CD14-positive monocyte (primary cell): ENCODE measurements at regions not wholly inside any gene's neighbourhood (a gene's known extent, or its start where the extent isn't known, plus 50 kb on each side); places are given as distances from the start of the nearest gene placed in this dataset.

ENCODE experiments used
- DNase-seq, 3 donors: peaks; one replicate each; pipeline ENCODE4 v3.0.0-alpha.2; 2011 to 2022
- H2AFZ ChIP-seq: 2 replicates; pipeline ENCODE4 v1.6.0; 2012; ENCODE audit warnings: mild to moderate bottlenecking, low read depth, low read length, inconsistent platforms; ENCODE audit not compliant: insufficient read depth, poor library complexity, severe bottlenecking
- H3K27ac ChIP-seq, 2 donors: 1 replicate in 1 of 2; 2 replicates in 1 of 2; pipeline ENCODE4 v1.5.1; 2012 to 2013; ENCODE audit warnings: low read length in 2 of 2, control low read depth in 1 of 2, inconsistent platforms in 1 of 2, low read depth in 1 of 2, mild to moderate bottlenecking in 1 of 2
- H3K27me3 ChIP-seq, 2 donors: one replicate each; pipeline versions ENCODE4 v1.6.0 to v1.6.1; 2011 to 2013; ENCODE audit warnings: low read length in 2 of 2; ENCODE audit not compliant: control insufficient read depth in 2 of 2, insufficient read depth in 2 of 2
- H3K36me3 ChIP-seq, 2 donors: replicated peaks in 1 of 2; 1 replicate in 1 of 2; 2 replicates in 1 of 2; pipeline versions ENCODE4 v1.5.1 to v1.6.1; 2012 to 2013; ENCODE audit warnings: low read length in 2 of 2, control low read depth in 1 of 2, inconsistent platforms in 1 of 2, mild to moderate bottlenecking in 1 of 2; ENCODE audit not compliant: insufficient read depth in 2 of 2, control insufficient read depth in 1 of 2
- H3K4me1 ChIP-seq, 2 donors: 1 replicate in 1 of 2; 2 replicates in 1 of 2; pipeline versions ENCODE4 v1.5.1 to v1.6.1; 2012 to 2013; ENCODE audit warnings: low read length in 2 of 2, control low read depth in 1 of 2, inconsistent platforms in 1 of 2, mild to moderate bottlenecking in 1 of 2, moderate library complexity in 1 of 2; ENCODE audit not compliant: insufficient read depth in 2 of 2, control insufficient read depth in 1 of 2
- H3K4me2 ChIP-seq: replicated peaks from 2 replicates; pipeline ENCODE3; 2012; ENCODE audit warnings: low read length, moderate library complexity, mild to moderate bottlenecking; ENCODE audit not compliant: poor library complexity, severe bottlenecking; ENCODE audit errors: extremely low read depth
- H3K4me3 ChIP-seq, 3 experiments: fragments of 200-600 bp in 1 of 3; sonication (generic) in 1 of 3; replicated peaks in 1 of 3; 1 replicate in 2 of 3; 2 replicates in 1 of 3; pipeline ENCODE4 v1.5.1; 2011 to 2013; ENCODE audit warnings: low read length in 3 of 3, mild to moderate bottlenecking in 3 of 3, control low read depth in 2 of 3, low read depth in 2 of 3, inconsistent platforms in 1 of 3, moderate library complexity in 1 of 3
- H3K79me2 ChIP-seq: 2 replicates; pipeline ENCODE4 v1.6.0; 2012; ENCODE audit warnings: mild to moderate bottlenecking, control low read depth, inconsistent platforms, low read length, moderate library complexity; ENCODE audit not compliant: insufficient read depth
- H3K9ac ChIP-seq: 2 replicates; pipeline ENCODE4 v1.6.0; 2017; ENCODE audit warnings: low read length, mild to moderate bottlenecking; ENCODE audit not compliant: insufficient read depth, poor library complexity, severe bottlenecking
- H3K9me3 ChIP-seq, 2 donors: replicated peaks in 1 of 2; 1 replicate in 1 of 2; 2 replicates in 1 of 2; pipeline versions ENCODE4 v1.5.1 to v1.6.1; 2012 to 2013; ENCODE audit warnings: low read length in 2 of 2, control low read depth in 1 of 2; ENCODE audit not compliant: control insufficient read depth in 1 of 2, insufficient read depth in 1 of 2
- H4K20me1 ChIP-seq: 2 replicates; pipeline ENCODE4 v1.6.0; 2012; ENCODE audit warnings: mild to moderate bottlenecking, low read length, control low read depth, moderate library complexity; ENCODE audit not compliant: insufficient read depth
- H3K27ac Mint-ChIP-seq, 7 donors: one replicate each; pipeline ENCODE4 v1.8.0; 2020; ENCODE audit warnings: mild to moderate bottlenecking in 7 of 7, mixed read lengths in 7 of 7, moderate library complexity in 6 of 7, inconsistent platforms in 2 of 7
- H3K27me3 Mint-ChIP-seq, 3 donors: one replicate each; pipeline ENCODE4 v1.8.0; 2021 to 2022; ENCODE audit warnings: low read depth in 3 of 3, mild to moderate bottlenecking in 3 of 3, mixed read lengths in 3 of 3, moderate library complexity in 3 of 3, inconsistent platforms in 1 of 3
- H3K36me3 Mint-ChIP-seq, 2 donors: one replicate each; pipeline ENCODE4 v1.8.0; 2020; ENCODE audit warnings: mixed read lengths in 2 of 2, inconsistent platforms in 1 of 2, mild to moderate bottlenecking in 1 of 2
- H3K4me1 Mint-ChIP-seq: one replicate; pipeline ENCODE4 v1.8.0; 2020; ENCODE audit warnings: mild to moderate bottlenecking, mixed read lengths
- H3K4me3 Mint-ChIP-seq, 2 donors: one replicate each; pipeline ENCODE4 v1.8.0; 2020; ENCODE audit warnings: mild to moderate bottlenecking in 2 of 2, mixed read lengths in 2 of 2, moderate library complexity in 1 of 2
- H3K9me3 Mint-ChIP-seq, 7 donors: one replicate each; pipeline ENCODE4 v1.8.0; 2020 to 2022; ENCODE audit warnings: mixed read lengths in 7 of 7, mild to moderate bottlenecking in 6 of 7, moderate library complexity in 6 of 7, inconsistent platforms in 2 of 7
- WGBS: methylation state at CpG from one replicate; pipeline ENCODE4 v1.1.5; 2013; ENCODE audit warnings: missing lambda C conversion rate; ENCODE audit not compliant: insufficient coverage; 5-methylcytosine and 5-hydroxymethylcytosine counted together
- intact Hi-C, 2 donors: fragments of 100-400 bp; cut with micrococcal nuclease; formaldehyde crosslinking; loops; one replicate each; pipeline versions ENCODE4 v1.15.0 to v1.15.1; 2023
- TF ChIP-seq, protein P1 (sequence below): fragments of 200-600 bp; IDR thresholded peaks from one replicate; pipeline ENCODE4 v1.8.0; 2022; ENCODE audit warnings: antibody characterized with exemption, mild to moderate bottlenecking

DNA sequence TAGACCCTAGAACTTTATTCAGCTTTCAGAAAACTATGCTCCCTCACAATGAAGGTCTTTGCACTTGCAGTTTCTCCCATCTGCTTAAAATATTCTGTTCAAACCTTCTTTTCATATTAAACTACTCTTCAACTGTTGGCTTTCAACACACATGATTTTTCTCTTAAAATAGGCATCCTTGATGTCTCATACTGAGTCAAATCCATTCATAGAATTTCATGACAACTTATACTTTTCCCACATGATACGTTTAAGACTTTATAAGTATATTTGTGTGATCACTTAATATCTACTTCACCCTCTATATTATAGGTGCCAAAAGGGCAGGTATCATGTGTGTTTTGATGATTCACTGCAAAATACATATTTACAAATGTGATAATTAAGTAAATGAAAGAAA is 412.5 kb downstream of the MMUT start:
- Histone ChIP-seq H3K4me2 (no peak overlapping the region), H3K27ac (no peak overlapping the region), H3K36me3 (no peaks in the 10 kb centered on the region), H3K9me3 (peaks cover 3 to 6% of the 10 kb centered on the region in 2 donors), H3K27me3 (no peaks in the 10 kb centered on the region), H2AFZ (no peak overlapping the region), H3K79me2 (no peaks in the 10 kb centered on the region), H3K4me3 (no peak overlapping the region), H3K4me1 (no peaks in the 10 kb centered on the region), H3K9ac (no peak overlapping the region), H4K20me1 (no peaks in the 10 kb centered on the region)
- WGBS = no CpG with 5 or more reads among the region's 1 CpG
- no peak for DNase-seq
- H3K27ac Mint-ChIP-seq = no peak overlapping the region
- H3K36me3 Mint-ChIP-seq = no peaks in the 10 kb centered on the region
- H3K27me3 Mint-ChIP-seq = no peaks in the 10 kb centered on the region
- intact Hi-C loops = no loop called here
- H3K9me3 Mint-ChIP-seq = peaks cover 0 to 6% (median 3%) of the 10 kb centered on the region in 7 donors
- no peak overlapping the region for H3K4me3 Mint-ChIP-seq
- TF ChIP-seq, protein P1, sequence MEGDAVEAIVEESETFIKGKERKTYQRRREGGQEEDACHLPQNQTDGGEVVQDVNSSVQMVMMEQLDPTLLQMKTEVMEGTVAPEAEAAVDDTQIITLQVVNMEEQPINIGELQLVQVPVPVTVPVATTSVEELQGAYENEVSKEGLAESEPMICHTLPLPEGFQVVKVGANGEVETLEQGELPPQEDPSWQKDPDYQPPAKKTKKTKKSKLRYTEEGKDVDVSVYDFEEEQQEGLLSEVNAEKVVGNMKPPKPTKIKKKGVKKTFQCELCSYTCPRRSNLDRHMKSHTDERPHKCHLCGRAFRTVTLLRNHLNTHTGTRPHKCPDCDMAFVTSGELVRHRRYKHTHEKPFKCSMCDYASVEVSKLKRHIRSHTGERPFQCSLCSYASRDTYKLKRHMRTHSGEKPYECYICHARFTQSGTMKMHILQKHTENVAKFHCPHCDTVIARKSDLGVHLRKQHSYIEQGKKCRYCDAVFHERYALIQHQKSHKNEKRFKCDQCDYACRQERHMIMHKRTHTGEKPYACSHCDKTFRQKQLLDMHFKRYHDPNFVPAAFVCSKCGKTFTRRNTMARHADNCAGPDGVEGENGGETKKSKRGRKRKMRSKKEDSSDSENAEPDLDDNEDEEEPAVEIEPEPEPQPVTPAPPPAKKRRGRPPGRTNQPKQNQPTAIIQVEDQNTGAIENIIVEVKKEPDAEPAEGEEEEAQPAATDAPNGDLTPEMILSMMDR = no peak
- H3K4me1 Mint-ChIP-seq = no peaks in the 10 kb centered on the region

DNA sequence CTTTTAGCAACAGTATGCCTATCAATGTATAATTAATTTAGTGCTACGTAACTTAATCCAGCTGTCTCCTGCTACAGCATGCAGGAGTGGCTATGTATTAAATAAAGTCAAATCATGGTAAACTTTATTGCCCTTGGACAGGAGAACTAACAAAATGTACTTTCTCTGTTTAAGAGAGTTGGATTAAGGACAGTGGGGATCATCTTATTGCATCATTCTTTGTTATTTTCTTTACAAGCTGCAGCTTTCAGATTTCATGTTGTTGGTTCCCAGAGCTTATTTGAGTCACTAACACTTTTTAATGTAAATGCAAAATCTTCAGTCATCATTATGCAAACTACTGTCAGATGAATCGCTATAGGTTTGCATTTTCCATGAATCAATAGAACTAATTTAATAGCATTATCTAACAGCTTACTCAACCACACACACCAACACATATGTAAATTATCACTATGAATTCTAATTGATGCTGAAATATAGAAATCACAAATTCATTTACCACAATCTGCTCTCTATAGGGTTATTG is 424.7 kb downstream of the MMUT start:
- Mint-ChIP-seq H3K27ac (no peak overlapping the region), H3K36me3 (no peaks in the 10 kb centered on the region), H3K27me3 (no peaks in the 10 kb centered on the region), H3K4me3 (no peak overlapping the region), H3K4me1 (no peaks in the 10 kb centered on the region), H3K9me3 (peaks cover 0 to 2% (median 0%) of the 10 kb centered on the region in 7 donors)
- H3K4me3 ChIP-seq = no peak overlapping the region
- H3K27me3 ChIP-seq = no peaks in the 10 kb centered on the region
- TF ChIP-seq, protein P1 = no peak
- H3K4me1 ChIP-seq = no peaks in the 10 kb centered on the region
- H3K79me2 ChIP-seq = no peaks in the 10 kb centered on the region
- DNase-seq = no peak
- no peak overlapping the region for H3K4me2 ChIP-seq
- no peaks in the 10 kb centered on the region for H3K36me3 ChIP-seq
- intact Hi-C loops = no loop called here
- no CpG with 5 or more reads among the region's 2 CpGs for WGBS
- no peaks in the 10 kb centered on the region for H3K9me3 ChIP-seq
- H2AFZ ChIP-seq = no peak overlapping the region
- no peaks in the 10 kb centered on the region for H4K20me1 ChIP-seq
- H3K27ac ChIP-seq = no peak overlapping the region
- no peak overlapping the region for H3K9ac ChIP-seq
